NCI-H510A (cell line): ENCODE measurements at regions not wholly inside any gene's neighbourhood (a gene's known extent, or its start where the extent isn't known, plus 50 kb on each side); places are given as distances from the start of the nearest gene placed in this dataset.

ENCODE experiments used
- DNase-seq: peaks from one replicate; lab custom pipeline; 2025; lab: John Stamatoyannopoulos, UW

DNA sequence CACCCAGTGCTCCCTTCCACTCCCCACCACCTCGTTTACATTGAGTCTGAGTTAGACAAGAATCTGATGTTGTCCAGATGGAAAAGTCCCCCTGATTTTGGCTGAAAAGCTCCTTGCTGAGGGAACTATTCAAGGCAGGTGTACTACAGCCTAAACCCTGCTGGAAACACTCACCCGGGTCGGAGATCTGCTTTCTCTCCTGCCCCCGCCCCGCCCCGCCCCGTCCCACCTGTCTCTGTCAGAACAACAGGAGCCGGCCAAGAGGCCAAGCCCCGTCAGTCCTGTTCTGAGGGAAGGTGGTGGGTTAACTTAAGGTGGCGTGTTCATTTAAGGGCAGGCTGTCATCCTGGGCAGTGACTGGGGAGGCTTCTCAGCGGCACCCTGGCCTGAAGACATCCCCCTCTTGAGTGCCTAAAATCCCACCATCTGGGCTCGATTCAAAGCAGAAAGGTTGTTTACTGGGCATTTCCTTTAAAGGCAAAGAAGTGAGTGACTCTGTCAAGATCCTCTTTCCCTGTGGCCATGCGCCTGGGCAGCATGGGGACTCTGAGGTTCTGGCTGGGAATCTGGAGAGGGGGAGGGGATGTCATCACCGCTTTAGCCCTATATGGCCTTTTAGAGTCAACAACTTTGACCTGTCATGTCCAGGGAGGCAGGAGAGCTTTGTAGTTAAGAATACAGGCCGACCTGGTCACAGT, 71.1 kb upstream of the NEURL1B start:
- peak; percentile 46 for DNase-seq

DNA sequence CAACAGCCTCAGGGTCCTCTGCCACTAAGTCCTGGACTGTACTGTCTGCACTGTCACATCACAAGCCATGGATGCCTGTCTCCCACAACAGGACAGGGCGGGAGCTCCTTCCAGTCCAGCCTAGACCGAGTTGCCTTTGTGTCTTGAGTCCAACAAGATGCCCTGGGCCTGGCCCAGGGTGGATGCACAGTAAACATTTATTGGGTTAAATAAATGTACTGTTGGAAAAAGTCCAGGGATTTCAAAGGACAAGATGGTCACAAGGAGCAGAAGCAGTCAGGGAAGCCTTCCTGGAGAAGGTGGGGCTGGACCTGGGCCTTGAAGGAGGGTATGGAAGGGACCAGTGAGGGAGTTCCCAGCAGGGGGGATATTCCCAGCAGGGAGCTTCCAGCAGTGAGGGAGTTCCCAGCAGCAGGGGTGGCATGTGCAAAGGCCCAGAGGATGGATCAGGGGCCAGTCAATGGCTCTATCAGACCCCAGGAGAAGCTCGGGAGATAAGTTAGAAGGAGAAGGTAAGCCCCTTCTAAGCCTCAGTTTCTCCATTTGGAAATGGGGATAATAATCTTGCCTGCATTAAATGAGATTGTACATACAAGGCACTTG, 72.7 kb upstream of the NEURL1B start:
- no peak for DNase-seq

DNA sequence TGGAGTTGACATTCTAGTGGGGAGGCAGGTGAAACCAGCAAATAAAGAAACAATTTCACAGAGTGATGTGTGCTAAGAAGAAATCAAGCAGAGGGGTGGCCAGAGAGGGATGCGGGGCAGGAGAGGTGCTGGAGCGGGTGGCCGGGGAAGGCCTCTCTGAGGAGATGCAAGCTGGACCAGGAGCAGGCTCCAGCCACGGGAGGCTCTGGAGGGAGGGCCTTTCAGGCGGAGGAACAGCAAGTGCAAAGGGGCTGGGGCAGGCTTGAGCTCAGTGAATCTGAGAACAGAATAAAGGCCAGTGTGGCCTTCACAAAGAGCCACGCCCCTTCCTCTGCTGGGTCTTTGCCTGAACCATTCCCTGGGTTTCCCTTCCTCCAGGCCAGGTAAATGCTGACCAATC, 73.2 kb upstream of the NEURL1B start:
- no peak for DNase-seq

DNA sequence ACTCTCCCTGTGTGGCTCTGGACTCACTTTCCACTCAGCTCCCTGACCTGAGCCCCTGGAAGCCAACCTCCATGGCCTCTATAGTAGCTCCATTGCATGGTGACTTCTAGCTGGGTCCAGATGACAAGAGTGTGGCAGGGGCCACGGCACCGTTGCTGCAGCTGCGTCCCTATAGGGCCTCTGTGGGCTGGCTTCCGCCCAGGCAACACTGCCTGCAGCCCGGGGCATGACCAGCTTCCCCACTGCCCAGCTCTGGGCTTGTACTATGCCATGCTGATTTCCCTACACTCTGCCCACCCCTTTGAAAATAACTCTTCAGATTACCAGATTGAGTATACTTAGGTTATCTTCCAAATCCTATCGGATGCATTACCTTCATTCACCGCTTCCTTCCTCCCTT, 73.8 kb upstream of the NEURL1B start:
- DNase-seq = no peak

DNA sequence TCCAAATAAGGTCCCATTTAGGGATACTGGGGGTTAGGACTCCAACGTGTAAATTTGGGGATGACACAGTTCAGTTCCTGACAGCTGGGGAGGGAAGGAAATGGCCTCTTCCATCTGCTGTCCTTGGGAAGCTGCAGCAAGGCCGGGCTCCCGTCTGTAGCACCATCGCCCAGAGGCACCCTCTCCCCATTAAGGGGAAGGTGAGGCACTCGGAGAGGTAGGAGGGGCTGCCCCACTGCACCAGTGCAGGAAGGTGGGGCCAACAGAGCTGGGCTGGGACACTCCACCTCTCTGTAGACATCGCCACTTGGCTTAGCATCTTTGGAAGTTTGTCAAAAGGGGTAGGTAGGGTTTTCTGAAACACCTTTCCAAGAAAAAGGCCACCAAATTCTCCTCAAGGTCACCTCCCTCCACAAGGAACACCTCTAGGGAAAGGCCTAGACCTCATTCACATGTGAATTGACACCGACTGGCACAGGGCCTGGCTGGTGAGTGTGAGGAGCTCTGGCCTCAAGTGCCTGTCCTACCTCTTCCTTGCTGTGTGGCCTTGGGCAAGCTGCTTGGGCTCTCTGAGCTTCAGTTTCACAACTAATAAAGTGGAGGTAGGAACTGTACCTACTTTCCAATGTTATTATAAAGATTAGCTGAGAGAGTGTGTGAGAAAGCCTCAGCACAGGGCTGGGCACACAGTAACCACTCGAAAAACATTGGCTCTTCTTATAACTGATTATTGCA, 75.0 kb upstream of the NEURL1B start:
- no peak for DNase-seq

DNA sequence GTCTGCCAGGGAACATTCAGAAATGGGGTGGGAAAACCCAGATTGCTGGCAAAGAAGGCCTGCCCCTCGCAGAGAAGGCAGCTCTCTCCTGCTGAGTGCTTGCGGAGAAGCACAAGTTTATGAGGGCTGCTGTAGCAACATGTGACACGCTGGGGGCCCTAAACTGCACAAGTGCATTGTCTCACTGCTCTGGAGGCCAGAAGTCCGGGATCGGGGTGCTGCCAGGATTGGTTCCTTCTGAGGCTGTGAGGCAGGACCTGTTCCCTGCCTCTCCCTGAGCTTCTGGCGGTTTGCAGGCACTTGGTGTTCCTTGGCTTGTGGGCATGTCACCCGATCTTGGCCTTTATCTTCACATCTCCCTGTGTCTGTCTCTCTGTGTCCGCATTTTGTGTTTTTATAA, 75.6 kb upstream of the NEURL1B start:
- DNase-seq = no peak

DNA sequence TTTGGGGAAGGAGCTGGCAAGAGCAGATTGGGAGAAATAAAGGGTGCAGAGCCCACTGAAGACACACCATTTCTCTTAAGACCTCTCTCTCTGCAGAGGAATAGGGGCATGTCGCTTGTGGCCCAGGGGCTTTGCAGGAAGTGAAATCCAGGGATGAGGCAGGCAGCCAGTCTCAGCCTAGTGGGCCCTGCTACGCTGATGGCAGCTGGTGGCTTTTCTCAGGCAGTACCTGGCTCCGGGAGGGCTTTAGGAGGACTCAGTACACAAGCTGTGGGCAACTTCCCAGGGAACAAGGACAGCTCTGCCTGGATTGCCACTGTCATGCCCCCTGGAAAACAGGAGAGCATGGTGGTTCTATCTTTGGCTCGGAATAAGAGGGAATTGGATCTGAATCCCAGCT, 76.2 kb upstream of the NEURL1B start:
- DNase-seq = no peak

DNA sequence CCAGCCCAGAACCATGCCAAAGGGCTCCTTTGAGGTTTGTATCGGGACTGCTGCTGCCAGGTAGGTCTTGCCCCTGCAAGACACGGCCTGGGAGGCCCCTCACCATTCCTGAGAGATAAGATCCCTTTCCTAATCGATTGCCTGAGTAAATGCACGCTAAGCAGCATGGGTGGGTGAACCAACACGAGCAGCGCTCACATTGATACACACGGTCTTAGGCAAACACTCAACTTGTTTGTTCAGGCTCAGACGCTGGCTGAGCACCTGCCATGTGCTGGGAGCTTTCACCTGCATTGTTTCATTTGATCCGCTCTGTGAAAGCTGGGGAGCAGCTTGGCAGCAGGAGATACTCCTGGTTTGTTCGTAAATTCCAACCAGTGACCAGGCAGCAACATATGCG, 76.9 kb upstream of the NEURL1B start:
- DNase-seq = peak; percentile 92

DNA sequence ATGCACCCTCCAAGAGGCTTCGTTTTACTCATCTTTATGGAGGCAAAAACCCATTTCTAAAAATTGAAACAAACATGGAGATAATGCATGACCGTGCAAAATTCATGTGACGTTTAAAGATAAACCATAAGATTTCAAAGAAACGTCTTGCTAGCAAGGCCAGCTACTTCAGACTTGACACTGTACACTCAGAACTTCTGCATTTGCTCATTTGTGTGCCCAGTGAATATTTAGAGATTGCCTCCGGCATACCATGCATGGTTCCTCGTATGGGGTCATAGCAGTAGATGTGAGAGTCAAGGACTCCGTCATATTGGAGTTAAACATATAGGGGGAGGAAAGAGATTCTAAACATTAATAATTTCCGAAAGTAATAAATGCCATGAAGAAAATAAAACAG, 78.6 kb upstream of the NEURL1B start:
- no peak for DNase-seq

DNA sequence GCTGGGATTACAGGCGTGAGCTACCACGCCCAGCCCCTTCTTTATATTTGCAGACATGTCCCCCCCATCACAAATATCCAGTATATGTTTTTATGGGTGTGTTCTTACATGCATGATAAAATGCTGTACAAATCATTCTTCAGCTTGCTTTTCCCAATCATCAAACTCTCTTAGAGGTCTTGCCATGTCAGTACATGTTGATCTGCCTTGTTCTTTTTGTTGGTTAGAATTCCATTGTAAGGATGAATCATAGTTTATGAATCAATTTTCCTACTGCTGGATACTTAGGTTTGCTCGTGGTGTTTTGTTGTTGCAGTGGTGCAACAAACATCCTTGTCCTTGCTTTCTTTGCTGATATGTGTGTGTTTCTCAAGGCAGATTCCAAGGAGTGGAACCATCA, 79.9 kb upstream of the NEURL1B start:
- DNase-seq = no peak

DNA sequence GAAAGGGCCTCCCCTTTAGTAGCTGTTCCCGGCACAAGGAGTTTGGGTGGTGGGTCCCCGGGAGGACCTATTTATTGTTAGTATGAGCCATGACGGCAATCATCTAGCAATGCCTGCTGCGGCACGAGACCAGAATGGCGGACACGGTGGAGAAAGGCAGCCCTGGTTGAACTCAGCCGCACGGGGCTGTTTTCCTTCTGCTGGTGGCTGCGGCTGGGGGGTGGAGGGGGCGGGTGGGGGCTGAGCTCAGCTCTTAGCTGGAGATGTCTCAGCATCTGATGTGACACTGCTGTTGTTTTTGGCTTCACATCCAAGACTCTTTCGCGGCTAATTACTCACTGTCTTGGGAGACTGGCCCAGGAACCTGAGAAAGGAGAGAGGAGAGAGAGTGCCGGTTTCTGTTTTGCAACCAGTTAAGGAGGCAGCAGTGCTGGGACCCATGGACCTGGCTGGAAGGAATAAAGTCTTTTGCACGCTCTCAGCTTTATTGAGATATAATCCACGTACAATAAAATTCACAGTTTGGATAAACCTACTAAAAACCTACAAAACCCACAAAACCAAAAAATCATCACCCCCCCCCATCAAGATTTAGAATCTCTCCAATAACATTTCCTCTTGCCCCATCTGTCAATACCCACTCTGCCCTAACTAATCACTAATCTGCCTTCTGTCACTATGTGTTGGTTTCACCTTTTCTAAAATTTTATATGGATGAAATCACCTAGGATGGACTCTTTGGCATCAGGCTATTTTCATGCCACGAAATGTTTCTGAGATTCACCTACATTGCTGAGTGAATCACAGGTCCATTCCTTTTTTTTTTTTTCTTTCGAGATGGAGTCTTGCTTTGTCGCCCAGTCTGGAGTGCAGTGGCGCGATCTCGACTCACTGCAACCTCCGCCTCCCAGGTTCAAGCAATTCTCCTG, 81.8 kb upstream of the NEURL1B start:
- no peak for DNase-seq

DNA sequence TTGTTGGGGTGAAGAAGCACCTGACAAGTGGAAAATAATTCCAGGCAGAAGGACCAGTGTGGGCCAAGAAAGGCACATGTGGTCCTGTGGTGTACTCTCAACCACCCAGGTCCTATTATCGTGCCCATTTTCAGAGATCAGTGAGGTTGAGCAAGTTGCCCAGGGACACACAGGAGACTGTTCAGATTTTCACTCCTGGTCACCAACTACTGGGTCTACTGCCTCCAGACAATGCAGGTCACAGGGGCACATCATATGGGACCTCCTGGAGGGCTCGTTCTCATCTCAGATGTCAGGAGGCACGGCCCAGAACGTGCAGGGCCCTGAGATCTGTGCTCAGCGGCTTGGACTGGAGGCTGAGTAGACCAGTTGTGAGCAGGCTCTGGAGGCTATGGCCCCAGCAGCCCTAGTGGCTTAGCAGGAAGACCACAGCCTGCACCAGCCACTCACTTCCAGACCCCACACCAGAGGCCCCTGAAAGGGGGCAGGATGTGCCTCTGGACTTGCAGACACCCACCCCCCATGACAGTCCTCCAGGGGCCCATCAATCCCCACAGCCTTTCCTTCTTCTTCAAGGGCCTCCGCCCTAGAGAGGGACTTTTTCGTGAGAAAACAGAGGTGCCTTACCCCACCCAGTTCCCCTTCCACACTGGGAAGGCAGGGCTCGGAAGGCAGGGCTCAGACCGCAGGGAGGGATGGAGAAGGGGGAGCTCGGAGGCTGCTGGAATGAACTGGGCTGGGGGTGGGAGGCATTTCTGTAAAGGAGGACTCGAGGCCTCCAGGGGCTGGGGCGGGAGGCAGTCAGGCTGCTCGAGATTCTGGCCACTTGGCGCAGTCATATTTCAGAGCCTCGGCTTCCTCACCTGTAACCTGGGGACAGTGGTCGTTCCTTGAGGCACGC, 82.7 kb upstream of the NEURL1B start:
- DNase-seq = no peak

DNA sequence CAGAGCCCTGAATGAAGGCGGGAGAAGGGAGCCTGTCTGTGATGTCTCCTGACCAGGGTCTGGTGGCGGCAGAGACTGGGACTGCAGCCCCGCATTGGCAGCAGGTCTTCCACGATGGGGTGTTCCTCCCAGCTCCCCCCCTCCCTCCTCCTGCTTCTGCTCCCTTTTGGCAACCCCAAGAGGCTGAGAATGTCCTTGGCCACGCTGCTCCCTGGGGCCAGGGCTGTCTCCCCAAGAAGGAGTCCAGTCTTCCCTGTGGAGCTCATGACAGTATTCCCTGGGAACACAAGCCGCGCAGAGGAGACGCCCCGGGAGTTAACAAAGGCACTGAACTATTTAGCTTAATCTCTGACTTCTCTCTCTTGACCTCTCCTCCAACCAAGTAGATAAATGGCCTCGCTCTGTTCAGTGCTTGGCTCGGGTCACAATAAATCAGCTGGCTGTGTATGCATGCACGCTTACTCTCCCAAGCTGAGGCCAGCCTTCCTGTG, 84.0 kb upstream of the NEURL1B start:
- DNase-seq = no peak

DNA sequence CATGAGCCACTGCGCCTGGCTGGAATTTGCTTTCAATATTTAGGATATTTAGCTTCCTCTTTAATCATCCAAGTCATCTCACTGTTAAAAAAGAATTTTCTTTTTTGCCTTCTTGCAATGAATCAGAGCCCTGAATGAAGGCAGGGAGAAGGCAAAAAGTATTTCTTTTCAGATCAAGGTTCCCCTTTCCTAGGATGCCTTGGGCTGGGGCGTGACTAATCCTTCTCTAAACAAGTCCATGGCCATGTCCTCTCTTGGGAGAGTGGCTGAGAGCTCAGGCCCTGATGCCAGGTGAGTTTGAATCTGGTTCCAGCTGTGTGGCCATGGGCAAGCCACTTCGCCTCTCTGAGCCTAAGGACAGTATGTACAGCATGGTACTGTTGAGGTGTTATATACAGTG, 84.8 kb upstream of the NEURL1B start:
- no peak for DNase-seq

DNA sequence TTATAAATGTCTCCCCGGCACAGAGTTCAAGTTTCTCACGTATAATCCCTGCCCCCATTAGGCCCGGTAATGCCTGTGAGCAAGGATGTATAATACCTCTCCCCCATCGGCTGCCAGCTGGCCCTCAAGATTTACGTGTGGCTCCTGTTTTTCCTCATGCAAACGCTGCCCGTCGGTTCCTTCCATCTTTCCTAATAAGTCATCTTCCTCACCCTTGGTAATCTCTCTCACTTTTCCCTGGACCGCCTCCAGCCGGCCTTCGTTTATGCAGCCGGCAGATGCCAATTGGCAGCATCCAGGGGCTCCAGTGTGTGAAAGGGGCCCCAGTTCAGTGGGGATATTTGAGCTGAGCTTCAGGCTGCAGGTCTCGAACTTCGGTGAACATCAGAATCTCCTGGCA, 86.5 kb upstream of the NEURL1B start:
- no peak for DNase-seq

DNA sequence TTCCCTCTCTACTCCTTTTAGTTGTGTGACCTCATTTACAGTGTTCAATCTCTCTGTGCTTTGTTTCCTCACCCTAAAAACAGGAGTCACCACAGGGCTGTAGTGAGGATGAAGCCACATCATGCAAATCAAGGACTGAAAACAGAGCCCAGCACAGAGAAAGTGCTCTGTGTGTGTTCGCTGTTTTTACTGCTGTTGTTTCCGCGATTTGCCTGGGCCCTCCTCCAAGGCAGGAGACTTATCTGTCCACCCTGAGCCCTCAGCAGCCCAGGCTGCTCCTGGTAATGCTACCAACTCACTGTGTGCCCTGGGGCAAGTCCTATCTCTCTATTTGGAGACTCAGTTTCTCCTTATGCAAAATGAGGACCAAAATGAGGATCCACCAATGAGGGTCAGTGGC, 87.2 kb upstream of the NEURL1B start:
- no peak for DNase-seq

DNA sequence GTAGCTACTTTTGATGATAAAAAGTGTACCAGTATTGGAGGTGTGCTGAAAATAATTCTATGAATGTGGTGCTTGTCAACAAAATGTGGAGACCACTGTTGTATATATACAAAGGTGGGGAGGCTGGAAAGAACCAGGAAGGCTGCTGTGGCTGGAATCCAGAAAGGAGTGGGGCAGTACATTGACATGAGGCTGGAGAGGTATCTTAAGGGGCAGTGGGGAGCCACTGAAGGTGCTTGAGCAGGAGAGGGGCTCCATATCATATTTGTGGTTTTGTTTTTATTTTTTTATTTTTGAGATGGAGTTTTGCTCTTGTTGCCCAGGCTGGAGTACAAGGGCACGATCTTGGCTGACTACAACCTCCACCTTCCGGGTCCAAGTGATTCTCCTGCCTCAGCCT, 87.9 kb upstream of the NEURL1B start:
- no peak for DNase-seq

DNA sequence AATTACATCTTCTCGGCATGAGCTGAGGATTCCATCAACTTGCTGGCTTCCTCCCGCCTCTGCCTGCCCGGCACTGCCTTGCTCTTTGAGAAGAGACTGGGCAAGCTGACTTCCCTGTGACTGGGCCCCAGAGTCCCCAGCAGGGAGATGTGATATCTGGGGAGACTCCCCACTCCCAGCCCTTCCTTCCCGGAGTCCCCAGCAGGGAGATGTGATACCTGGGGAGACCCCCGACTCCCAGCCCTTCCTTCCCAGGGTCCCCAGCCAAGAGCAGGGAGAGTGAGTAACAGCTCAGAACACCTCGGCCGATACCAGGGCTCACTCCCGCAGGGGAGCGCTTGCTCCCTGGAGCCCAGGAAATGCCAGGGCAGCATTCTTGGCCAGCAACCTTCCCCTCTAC, 90.1 kb upstream of the NEURL1B start:
- no peak for DNase-seq

DNA sequence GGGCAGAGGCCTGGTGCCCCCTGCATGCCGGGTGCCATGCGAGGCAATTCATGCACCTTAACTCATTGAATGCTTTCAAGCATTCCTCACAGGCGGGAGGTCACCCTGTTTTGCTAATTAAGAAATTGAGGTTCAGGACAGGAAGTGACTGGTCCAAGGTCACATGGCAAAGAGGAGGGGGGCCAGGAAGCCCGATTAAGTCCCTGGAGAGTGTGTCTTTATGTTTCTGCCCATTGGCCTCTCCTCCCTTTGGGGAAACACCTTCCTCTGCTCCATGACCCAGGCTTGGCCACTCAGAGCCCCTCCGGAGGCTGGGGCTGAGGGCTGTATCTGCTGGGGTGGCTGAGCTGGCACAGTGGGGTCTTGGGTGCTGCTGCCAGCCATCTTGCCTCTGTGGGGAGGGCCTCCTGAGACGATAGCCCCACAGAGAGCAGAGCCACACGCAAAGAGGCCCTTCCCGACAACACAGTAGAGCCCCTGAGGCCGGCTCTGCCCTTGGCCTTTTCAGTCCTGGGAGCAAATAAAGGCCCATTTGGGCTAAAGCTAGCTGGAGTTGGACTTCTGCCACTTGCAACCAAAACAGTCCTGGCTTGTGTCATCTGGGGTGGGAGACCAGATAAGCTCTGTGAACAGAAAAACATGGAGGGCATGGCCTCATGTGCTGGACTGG, 90.8 kb upstream of the NEURL1B start:
- no peak for DNase-seq

DNA sequence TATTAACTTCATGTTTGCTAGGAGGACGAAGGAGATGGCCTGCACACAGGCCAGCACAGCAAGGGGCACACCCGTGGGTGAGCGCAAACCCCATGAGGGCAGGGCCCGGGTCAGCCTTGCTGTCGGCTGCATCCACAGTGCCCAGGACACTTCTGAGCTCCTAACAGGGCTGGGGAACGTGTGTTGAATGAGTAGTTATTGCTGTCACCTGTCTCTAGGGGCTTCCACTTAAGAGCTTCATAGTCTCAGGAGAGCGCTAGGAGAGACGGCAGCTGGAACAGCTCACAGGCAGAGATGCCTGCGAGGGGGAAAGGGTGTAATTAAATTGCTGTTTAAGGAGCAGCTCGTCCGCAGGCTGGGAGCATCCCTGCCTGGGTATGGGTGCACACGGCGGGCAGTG, 91.4 kb upstream of the NEURL1B start:
- no peak for DNase-seq
